HEK293 (cell line): ENCODE measurements at regions not wholly inside any gene's neighbourhood (a gene's known extent, or its start where the extent isn't known, plus 50 kb on each side); places are given as distances from the start of the nearest gene placed in this dataset.

Source experiments
- CTCF ChIP-seq: fragments of 450-650 bp; formaldehyde crosslinking; IDR thresholded peaks from 2 replicates; pipeline ENCODE4 v1.5.1; 2016; ENCODE audit warnings: missing biosample characterization, missing genetic modification characterization
- FEZF1 ChIP-seq: fragments of 450-650 bp; formaldehyde crosslinking; IDR thresholded peaks from 2 replicates; pipeline ENCODE4 v1.5.1; 2016; ENCODE audit warnings: missing biosample characterization, missing genetic modification characterization
- HOXC10 ChIP-seq: sonication (generic); formaldehyde crosslinking; IDR thresholded peaks from 2 replicates; pipeline ENCODE4 v1.8.1; 2023; ENCODE audit warnings: mild to moderate bottlenecking, missing genetic modification reagents
- SCRT2 ChIP-seq: fragments of 450-650 bp; formaldehyde crosslinking; IDR thresholded peaks from 2 replicates; pipeline ENCODE4 v1.5.1; 2016; ENCODE audit warnings: missing biosample characterization, missing genetic modification characterization
- YY1 ChIP-seq: fragments of 450-650 bp; formaldehyde crosslinking; IDR thresholded peaks from 2 replicates; pipeline ENCODE4 v1.5.1; 2018; ENCODE audit warnings: missing biosample characterization, missing genetic modification characterization
- ZBTB48 ChIP-seq: fragments of 450-650 bp; formaldehyde crosslinking; IDR thresholded peaks from 2 replicates; pipeline ENCODE4 v1.5.1; 2016; ENCODE audit warnings: missing biosample characterization, missing genetic modification characterization
- ZBTB7A ChIP-seq: fragments of 450-650 bp; formaldehyde crosslinking; IDR thresholded peaks from 2 replicates; pipeline ENCODE4 v1.5.1; 2016; ENCODE audit warnings: low read depth, missing biosample characterization, missing genetic modification characterization
- ZNF140 ChIP-seq: fragments of 450-650 bp; formaldehyde crosslinking; IDR thresholded peaks from 2 replicates; pipeline ENCODE4 v1.5.1; 2016; ENCODE audit warnings: missing biosample characterization, missing genetic modification characterization
- ZNF174 ChIP-seq: fragments of 450-650 bp; formaldehyde crosslinking; IDR thresholded peaks from 2 replicates; pipeline ENCODE4 v1.5.0; 2017; ENCODE audit warnings: missing biosample characterization, mild to moderate bottlenecking, missing genetic modification characterization
- ZNF629 ChIP-seq: fragments of 450-650 bp; formaldehyde crosslinking; IDR thresholded peaks from 2 replicates; pipeline ENCODE4 v1.5.1; 2017; ENCODE audit warnings: missing biosample characterization, missing genetic modification characterization
- ZNF660 ChIP-seq: fragments of 450-650 bp; IDR thresholded peaks from 2 replicates; pipeline ENCODE4 v1.5.1; 2018; ENCODE audit warnings: missing biosample characterization, mild to moderate bottlenecking, missing genetic modification characterization
- ZNF670 ChIP-seq: fragments of 450-650 bp; formaldehyde crosslinking; IDR thresholded peaks from 2 replicates; pipeline ENCODE4 v1.5.1; 2016; ENCODE audit warnings: missing biosample characterization, missing genetic modification characterization, low read depth
- ZNF785 ChIP-seq: fragments of 450-650 bp; formaldehyde crosslinking; IDR thresholded peaks from 2 replicates; pipeline ENCODE4 v1.5.1; 2016; ENCODE audit warnings: missing biosample characterization, missing genetic modification characterization
- TF ChIP-seq, protein P1 (sequence below): fragments of 450-650 bp; formaldehyde crosslinking; IDR thresholded peaks from 2 replicates; pipeline ENCODE4 v1.5.1; 2016; ENCODE audit warnings: missing biosample characterization, missing genetic modification characterization

DNA sequence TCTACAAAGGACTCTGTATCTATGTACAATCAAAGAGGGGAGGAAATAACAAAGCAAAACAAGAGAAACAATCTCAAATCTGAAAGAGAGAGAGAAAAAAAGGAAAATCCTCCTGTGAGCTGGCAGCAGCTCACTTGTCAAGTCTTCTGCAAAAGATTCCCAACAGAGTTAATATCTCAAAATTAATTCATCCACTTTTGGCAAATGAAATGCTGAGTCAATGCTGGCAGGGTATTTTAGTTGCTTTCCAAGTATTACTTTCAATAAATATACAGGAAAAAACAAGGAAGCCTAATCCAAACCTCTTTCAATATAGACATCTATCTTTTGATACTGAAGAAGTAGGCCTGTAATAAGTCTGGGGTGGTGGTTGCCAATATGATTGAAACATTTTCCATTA lies 613.9 kb upstream of the NEGR1 start:
- TF ChIP-seq CTCF (tag by site-specific recombination) (no peak), SCRT2 (tag by site-specific recombination) (no peak), ZNF629 (no peak), FEZF1 (tag by site-specific recombination) (no peak), ZNF174 (tag by site-specific recombination) (no peak), ZBTB48 (tag by site-specific recombination) (no peak), ZBTB7A (tag by site-specific recombination) (no peak), ZNF660 (tag by site-specific recombination) (no peak), ZNF140 (tag by site-specific recombination) (no peak), HOXC10 (CRISPR knock-in tag) (no peak), ZNF785 (no peak), ZNF670 (tag by site-specific recombination) (no peak), YY1 (no peak)
- TF ChIP-seq, protein P1, sequence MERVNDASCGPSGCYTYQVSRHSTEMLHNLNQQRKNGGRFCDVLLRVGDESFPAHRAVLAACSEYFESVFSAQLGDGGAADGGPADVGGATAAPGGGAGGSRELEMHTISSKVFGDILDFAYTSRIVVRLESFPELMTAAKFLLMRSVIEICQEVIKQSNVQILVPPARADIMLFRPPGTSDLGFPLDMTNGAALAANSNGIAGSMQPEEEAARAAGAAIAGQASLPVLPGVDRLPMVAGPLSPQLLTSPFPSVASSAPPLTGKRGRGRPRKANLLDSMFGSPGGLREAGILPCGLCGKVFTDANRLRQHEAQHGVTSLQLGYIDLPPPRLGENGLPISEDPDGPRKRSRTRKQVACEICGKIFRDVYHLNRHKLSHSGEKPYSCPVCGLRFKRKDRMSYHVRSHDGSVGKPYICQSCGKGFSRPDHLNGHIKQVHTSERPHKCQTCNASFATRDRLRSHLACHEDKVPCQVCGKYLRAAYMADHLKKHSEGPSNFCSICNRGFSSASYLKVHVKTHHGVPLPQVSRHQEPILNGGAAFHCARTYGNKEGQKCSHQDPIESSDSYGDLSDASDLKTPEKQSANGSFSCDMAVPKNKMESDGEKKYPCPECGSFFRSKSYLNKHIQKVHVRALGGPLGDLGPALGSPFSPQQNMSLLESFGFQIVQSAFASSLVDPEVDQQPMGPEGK (tag by site-specific recombination): no peak
